Progenitor cell of endocrine pancreas (in vitro differentiated cells): ENCODE measurements at regions not wholly inside any gene's neighbourhood (a gene's known extent, or its start where the extent isn't known, plus 50 kb on each side); places are given as distances from the start of the nearest gene placed in this dataset.
"Not testable (repeated sequence)": the region's sequence is repeated elsewhere in the genome, so short reads cannot be mapped to it uniquely, and the experiment has no call there.

Experiments
- DNase-seq: peaks from one replicate; pipeline ENCODE4 v3.0.0; 2021; ENCODE audit warnings: low spot score; ENCODE audit not compliant: unreplicated experiment
- H3K27ac Mint-ChIP-seq: 2 replicates; pipeline ENCODE4 v1.8.0; 2021; ENCODE audit warnings: mild to moderate bottlenecking, moderate library complexity, mixed read lengths
- H3K27me3 Mint-ChIP-seq: 2 replicates; pipeline ENCODE4 v1.8.0; 2021; ENCODE audit warnings: mixed read lengths
- H3K36me3 Mint-ChIP-seq: 2 replicates; pipeline ENCODE4 v1.8.0; 2022; ENCODE audit warnings: mixed read lengths; ENCODE audit not compliant: insufficient read depth
- H3K4me1 Mint-ChIP-seq: 2 replicates; pipeline ENCODE4 v1.8.0; 2021; ENCODE audit warnings: low read depth, mixed read lengths
- H3K4me3 Mint-ChIP-seq: 2 replicates; pipeline ENCODE4 v1.8.0; 2021; ENCODE audit warnings: low read depth, mild to moderate bottlenecking, moderate library complexity, mixed read lengths
- H3K9me3 Mint-ChIP-seq: 2 replicates; pipeline ENCODE4 v1.8.0; 2021; ENCODE audit warnings: low read depth, mixed read lengths
- TF ChIP-seq, protein P1 (sequence below): fragments of 200-600 bp; sonication (generic); IDR thresholded peaks from one replicate; pipeline ENCODE4 v1.5.0; 2021; ENCODE audit warnings: antibody characterized with exemption, mild to moderate bottlenecking; ENCODE audit not compliant: unreplicated experiment

DNA sequence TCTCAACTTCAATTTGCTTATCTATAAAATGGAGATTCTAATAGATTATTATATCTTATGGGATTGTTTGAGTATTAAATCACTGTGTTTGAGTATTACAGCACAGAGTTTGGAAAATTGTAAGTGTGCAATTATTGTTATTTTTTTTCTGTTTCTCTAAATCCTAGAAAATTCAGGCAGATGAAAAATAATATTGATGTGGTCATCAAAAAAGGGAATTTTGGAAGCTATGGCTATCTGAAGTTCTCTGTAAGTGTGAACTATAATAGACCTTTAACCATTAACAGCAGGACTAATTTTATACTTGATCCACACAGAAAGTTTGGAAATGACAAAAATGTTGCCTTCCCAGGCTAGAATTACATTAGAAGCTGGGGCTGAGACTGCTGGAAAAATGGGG, 393.2 kb downstream of the SUCLG1 start:
- no peak overlapping the region for H3K4me3 Mint-ChIP-seq
- no peak for DNase-seq
- no peaks in the 10 kb centered on the region for H3K4me1 Mint-ChIP-seq
- peaks cover 3% of the 10 kb centered on the region for H3K27me3 Mint-ChIP-seq
- no peaks in the 10 kb centered on the region for H3K9me3 Mint-ChIP-seq
- no peak overlapping the region for H3K27ac Mint-ChIP-seq
- no peaks in the 10 kb centered on the region for H3K36me3 Mint-ChIP-seq
- TF ChIP-seq, protein P1, sequence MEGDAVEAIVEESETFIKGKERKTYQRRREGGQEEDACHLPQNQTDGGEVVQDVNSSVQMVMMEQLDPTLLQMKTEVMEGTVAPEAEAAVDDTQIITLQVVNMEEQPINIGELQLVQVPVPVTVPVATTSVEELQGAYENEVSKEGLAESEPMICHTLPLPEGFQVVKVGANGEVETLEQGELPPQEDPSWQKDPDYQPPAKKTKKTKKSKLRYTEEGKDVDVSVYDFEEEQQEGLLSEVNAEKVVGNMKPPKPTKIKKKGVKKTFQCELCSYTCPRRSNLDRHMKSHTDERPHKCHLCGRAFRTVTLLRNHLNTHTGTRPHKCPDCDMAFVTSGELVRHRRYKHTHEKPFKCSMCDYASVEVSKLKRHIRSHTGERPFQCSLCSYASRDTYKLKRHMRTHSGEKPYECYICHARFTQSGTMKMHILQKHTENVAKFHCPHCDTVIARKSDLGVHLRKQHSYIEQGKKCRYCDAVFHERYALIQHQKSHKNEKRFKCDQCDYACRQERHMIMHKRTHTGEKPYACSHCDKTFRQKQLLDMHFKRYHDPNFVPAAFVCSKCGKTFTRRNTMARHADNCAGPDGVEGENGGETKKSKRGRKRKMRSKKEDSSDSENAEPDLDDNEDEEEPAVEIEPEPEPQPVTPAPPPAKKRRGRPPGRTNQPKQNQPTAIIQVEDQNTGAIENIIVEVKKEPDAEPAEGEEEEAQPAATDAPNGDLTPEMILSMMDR, result no peak

DNA sequence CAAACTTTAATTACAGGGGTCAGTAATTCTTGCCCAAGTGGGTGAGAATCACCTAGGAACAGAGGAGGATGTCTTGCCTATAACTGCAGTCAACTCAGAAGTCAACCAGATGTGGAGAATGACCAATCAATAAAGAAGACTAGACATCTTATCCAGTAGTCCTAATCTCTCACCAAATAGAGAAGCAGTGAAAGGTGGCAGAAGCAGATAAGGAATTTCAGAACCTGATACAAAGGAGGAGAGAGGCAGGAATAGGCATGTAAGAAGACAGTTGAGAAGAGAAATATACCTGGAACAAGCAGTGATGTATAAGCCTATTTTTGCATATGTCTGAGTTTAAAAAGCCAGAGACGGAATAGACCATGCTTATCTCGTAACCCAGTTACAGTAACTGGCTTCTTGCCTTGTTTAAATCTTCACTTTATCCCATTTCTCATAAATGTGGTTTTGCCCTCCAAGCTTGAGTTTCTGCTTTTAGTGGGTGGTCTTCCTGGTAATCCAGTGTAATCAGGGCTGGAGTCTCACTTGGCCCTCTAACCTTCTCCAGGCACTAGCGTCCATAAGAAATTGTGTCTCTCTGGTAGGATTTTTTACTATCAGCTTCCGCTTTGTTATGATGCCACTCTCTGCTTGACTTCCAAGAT, 401.0 kb downstream of the SUCLG1 start:
- TF ChIP-seq, protein P1, result no peak
- peaks cover 3% of the 10 kb centered on the region for H3K27me3 Mint-ChIP-seq
- no peak for DNase-seq
- H3K27ac Mint-ChIP-seq, result no peak overlapping the region
- no peaks in the 10 kb centered on the region for H3K36me3 Mint-ChIP-seq
- peaks cover 3% of the 10 kb centered on the region for H3K4me1 Mint-ChIP-seq
- H3K9me3 Mint-ChIP-seq, result no peaks in the 10 kb centered on the region
- H3K4me3 Mint-ChIP-seq, result no peak overlapping the region

DNA sequence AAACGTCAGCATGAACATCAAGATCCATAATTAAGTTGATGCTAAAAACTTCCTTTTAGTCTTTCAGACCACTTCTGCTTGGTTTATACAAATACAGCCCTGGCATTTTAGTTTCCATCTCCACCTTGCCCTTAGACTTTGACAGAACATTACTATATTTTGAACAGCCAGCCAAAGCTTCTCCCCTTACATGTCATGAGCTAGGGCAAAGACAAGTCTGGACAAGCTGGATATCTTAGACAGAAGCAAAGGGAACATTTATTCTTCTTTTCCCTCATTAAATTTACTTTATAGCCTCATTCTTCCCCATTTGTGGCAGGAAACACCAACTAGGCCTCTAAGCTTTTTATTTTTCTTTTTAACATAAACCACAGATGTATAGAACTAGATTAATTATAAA, 403.3 kb downstream of the SUCLG1 start:
- Mint-ChIP-seq H3K4me3 (no peak overlapping the region), H3K27ac (no peak overlapping the region), H3K4me1 (peaks cover 6% of the 10 kb centered on the region), H3K36me3 (no peaks in the 10 kb centered on the region), H3K27me3 (no peaks in the 10 kb centered on the region), H3K9me3 (no peaks in the 10 kb centered on the region)
- DNase-seq, result no peak
- TF ChIP-seq, protein P1, result no peak

DNA sequence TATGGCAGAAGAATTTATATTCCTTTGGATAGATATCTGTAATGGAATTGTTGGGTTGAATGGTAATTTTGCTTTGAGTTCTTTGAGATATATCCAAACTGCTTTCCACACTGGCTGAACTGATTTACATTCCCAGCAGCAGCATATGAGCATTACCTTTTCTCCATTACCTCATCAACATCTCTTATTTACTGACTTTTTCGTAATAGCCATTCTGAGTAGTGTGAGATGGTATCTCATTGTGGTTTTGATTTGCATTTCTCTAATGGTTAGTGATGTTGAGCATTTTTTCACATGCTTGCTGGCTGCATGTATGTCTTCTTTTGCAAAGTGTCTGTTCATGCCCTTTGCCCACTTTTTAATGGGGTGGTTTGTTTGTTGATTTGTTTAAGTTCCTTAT, 404.5 kb downstream of the SUCLG1 start:
- DNase-seq, H3K27me3 Mint-ChIP-seq, H3K9me3 Mint-ChIP-seq, H3K27ac Mint-ChIP-seq, H3K36me3 Mint-ChIP-seq, H3K4me1 Mint-ChIP-seq, H3K4me3 Mint-ChIP-seq: not testable (repeated sequence)

DNA sequence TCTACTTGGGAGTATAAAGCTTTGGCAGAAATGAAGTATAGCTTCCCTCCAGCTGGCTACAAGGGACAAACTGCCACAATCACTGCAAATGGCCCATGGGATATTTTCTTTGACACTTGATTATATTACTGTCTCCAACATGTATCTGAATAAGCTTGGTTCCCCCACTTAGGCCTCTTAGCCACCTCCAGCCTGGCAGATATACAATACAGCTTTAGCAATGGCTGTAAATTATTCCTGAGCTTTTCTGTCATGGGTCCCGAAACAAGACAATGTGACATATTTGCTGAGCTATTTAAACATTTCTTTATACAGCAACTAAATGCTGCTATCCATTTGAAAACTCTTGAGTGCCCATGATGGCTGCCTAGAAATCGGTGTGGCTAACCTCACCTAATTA, 406.2 kb downstream of the SUCLG1 start:
- TF ChIP-seq, protein P1, result no peak
- H3K4me3 Mint-ChIP-seq, result no peak overlapping the region
- no peak for DNase-seq
- H3K4me1 Mint-ChIP-seq, result peaks cover 6% of the 10 kb centered on the region
- no peaks in the 10 kb centered on the region for H3K36me3 Mint-ChIP-seq
- H3K27ac Mint-ChIP-seq, result no peak overlapping the region
- no peaks in the 10 kb centered on the region for H3K9me3 Mint-ChIP-seq
- H3K27me3 Mint-ChIP-seq, result no peaks in the 10 kb centered on the region

DNA sequence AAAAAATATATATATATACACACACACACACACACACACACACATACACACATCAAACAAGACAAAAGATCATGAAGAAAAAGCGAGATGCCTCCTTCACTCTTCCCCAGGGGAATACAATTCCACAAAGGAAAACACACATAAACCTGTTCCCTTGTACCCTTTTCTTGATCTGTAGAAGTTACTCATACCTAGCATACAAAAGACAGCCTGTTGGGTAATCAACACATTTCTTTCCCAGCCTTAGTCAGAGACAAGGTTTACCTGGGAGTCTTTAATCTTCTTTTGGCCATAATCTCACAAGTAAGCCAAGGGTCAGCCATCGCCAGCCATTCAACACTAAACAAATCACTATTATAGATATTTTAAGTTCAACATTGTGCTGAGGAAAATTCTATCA, 407.0 kb downstream of the SUCLG1 start:
- TF ChIP-seq, protein P1, result no peak
- Mint-ChIP-seq H3K4me3 (no peak overlapping the region), H3K27me3 (no peaks in the 10 kb centered on the region), H3K9me3 (no peaks in the 10 kb centered on the region), H3K36me3 (no peaks in the 10 kb centered on the region), H3K4me1 (peaks cover 6% of the 10 kb centered on the region), H3K27ac (no peak overlapping the region)
- no peak for DNase-seq
